ENCODE measurements at regions not wholly inside any gene's neighbourhood (a gene's known extent, or its start where the extent isn't known, plus 50 kb on each side); places are given as distances from the start of the nearest gene placed in this dataset.
"Not testable (repeated sequence)": the region's sequence is repeated elsewhere in the genome, so short reads cannot be mapped to it uniquely, and the experiment has no call there.

GRCh38 chr11:112534208-112534607 is 273.5 kb upstream of the PLET1 start:
- H3K27me3 ChIP-seq = no peaks in the 10 kb centered on the region
- H3K27ac ChIP-seq = no peak overlapping the region
- TF ChIP-seq, protein P1, sequence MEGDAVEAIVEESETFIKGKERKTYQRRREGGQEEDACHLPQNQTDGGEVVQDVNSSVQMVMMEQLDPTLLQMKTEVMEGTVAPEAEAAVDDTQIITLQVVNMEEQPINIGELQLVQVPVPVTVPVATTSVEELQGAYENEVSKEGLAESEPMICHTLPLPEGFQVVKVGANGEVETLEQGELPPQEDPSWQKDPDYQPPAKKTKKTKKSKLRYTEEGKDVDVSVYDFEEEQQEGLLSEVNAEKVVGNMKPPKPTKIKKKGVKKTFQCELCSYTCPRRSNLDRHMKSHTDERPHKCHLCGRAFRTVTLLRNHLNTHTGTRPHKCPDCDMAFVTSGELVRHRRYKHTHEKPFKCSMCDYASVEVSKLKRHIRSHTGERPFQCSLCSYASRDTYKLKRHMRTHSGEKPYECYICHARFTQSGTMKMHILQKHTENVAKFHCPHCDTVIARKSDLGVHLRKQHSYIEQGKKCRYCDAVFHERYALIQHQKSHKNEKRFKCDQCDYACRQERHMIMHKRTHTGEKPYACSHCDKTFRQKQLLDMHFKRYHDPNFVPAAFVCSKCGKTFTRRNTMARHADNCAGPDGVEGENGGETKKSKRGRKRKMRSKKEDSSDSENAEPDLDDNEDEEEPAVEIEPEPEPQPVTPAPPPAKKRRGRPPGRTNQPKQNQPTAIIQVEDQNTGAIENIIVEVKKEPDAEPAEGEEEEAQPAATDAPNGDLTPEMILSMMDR (IDR thresholded peaks at IDR 0.05) = no peak
- no peak for DNase-seq (ENCODE audit: low spot score)
- H3K36me3 ChIP-seq = no peaks in the 10 kb centered on the region
- no peak overlapping the region for H3K4me3 ChIP-seq
- H3K4me1 ChIP-seq = peaks cover 0 to 7% of the 10 kb centered on the region in 2 donors
- H3K9me3 ChIP-seq = no peaks in the 10 kb centered on the region

DNA sequence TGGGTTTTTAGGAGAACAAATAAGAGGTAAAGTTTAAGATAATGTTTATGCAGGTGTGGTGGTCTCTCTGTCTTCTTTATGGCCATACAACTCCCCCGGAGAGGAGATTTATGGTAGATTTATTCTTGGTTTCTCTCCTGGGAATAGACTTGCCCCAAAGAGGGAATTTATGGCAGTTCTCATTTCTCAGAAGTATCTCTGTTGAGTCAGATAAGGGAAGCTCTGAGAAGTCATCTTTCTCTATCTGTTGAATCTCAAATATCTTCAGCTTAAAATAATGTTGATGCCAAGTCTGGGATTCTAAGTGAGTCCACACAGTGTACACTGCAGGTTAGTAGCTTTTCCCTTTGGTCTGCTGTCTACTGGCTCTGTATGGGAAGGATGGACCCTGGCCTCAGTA is 276.4 kb upstream of the PLET1 start:
- H3K36me3 ChIP-seq = no peaks in the 10 kb centered on the region
- TF ChIP-seq, protein P1 (IDR thresholded peaks at IDR 0.05) = no peak
- H3K4me1 ChIP-seq = peaks cover 0 to 7% of the 10 kb centered on the region in 2 donors
- no peak for DNase-seq (ENCODE audit: low spot score)
- H3K27ac ChIP-seq = no peak overlapping the region
- no peak overlapping the region for H3K4me3 ChIP-seq
- H3K27me3 ChIP-seq = no peaks in the 10 kb centered on the region
- no peaks in the 10 kb centered on the region for H3K9me3 ChIP-seq

DNA sequence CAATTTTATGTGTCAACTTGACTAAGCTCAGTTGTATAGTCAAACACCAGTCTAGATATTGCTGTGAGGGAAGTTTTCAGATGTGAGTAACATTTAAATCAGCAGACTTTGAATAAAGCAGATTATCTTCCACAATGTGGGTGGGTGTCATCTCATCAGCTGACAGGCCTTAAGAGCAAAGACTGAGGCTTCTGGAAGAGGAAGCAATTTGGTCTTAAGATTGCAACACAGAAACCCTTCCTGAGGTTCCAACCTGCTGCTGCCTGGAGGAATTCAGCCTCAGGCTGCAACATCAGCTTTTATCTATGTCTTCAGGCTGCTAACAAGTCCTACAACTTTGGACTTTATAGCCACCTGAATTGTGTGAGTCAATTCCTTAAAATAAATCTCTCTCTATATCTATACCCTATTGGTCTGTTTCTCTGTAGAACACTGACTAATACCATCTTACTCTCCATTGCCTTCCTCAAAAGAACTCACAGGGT is 277.2 kb upstream of the PLET1 start:
- Histone ChIP-seq H3K36me3 (no peaks in the 10 kb centered on the region), H3K4me1 (peaks cover 0 to 7% of the 10 kb centered on the region in 2 donors), H3K4me3 (no peak overlapping the region), H3K27me3 (no peaks in the 10 kb centered on the region), H3K9me3 (no peaks in the 10 kb centered on the region), H3K27ac (no peak overlapping the region)
- TF ChIP-seq, protein P1 (IDR thresholded peaks at IDR 0.05) = no peak
- no peak for DNase-seq (ENCODE audit: low spot score)

DNA sequence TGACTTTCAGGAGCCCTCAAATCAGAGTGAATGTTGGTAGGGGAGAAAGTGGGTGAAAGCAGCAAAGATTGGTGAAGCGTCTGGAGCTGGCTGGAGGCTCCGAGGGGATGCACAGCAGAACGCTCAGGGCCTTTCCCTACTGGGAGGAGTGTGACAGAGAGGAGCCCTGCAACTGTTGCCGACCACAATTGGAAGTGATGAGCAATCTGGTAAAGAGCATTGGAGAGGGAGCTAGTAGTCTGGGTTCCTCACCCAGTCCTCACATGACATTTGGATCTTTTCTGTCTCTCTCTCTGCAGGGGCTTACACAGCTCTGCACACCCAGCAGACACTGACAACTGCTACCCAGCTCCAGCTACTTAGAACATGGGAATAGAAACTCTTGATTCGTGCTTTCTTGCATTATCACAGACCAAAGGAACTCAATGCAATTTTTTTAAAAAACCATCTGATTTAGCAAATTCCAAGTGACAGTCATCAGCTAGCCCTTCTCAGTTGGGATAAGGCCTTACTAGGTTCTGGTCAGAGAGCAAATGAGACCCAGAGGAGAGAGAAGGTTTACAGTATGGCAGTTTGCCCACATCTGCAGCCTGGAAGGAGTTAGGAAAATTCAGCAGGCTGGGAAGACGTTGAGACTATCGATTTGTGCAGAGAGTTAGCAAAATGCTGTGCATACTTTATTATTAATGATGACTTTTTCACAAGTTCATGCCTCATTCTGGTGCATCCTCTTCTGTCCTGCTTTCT is 278.0 kb upstream of the PLET1 start:
- H3K4me1 ChIP-seq = peaks cover 0 to 4% of the 10 kb centered on the region in 2 donors
- H3K4me3 ChIP-seq = no peak overlapping the region
- DNase-seq (ENCODE audit: low spot score) = no peak
- no peaks in the 10 kb centered on the region for H3K36me3 ChIP-seq
- no peaks in the 10 kb centered on the region for H3K9me3 ChIP-seq
- TF ChIP-seq, protein P1 (IDR thresholded peaks at IDR 0.05) = no peak
- H3K27ac ChIP-seq = no peak overlapping the region
- no peaks in the 10 kb centered on the region for H3K27me3 ChIP-seq

- H3K9me3 ChIP-seq; H3K36me3 ChIP-seq; H3K27me3 ChIP-seq; H3K4me3 ChIP-seq; H3K27ac ChIP-seq; DNase-seq (ENCODE audit: low spot score); H3K4me1 ChIP-seq: not testable (repeated sequence)
Measured at GRCh38 chr11:112539281-112539555, 278.6 kb upstream of the PLET1 start.

- H3K4me3 ChIP-seq = no peak overlapping the region
- no peaks in the 10 kb centered on the region for H3K27me3 ChIP-seq
- H3K4me1 ChIP-seq = no peaks in the 10 kb centered on the region
- H3K9me3 ChIP-seq = no peaks in the 10 kb centered on the region
- TF ChIP-seq, protein P1 (IDR thresholded peaks at IDR 0.05) = no peak
- H3K27ac ChIP-seq = no peak overlapping the region
- no peaks in the 10 kb centered on the region for H3K36me3 ChIP-seq
- no peak for DNase-seq (ENCODE audit: low spot score)
Measured at GRCh38 chr11:112539741-112540140, 279.1 kb upstream of the PLET1 start.
